ENCODE measurements at regions not wholly inside any gene's neighbourhood (a gene's known extent, or its start where the extent isn't known, plus 50 kb on each side); places are given as distances from the start of the nearest gene placed in this dataset.

DNA sequence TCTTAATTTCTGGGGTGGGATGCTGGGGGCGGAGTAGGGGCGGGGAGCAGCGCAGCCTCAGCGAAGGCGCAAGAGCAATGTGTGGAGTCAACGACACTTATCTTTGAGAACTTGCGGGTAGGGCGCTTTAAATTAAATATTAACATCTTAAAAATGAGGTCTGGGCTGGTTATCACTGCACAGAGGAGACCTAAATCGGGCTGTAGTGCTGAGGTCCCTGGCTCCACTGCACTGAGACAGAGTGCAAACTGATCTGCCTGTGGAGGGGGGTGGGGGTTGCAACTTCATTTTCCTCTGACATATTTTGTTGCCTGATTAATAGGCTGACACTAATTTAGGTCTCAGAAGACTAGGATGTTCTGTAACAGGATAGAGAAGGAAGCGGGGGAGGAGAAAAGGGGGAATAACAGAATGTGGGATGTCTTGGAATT lies 253.0 kb upstream of the FANCL start:
- TF ChIP-seq, protein P1, sequence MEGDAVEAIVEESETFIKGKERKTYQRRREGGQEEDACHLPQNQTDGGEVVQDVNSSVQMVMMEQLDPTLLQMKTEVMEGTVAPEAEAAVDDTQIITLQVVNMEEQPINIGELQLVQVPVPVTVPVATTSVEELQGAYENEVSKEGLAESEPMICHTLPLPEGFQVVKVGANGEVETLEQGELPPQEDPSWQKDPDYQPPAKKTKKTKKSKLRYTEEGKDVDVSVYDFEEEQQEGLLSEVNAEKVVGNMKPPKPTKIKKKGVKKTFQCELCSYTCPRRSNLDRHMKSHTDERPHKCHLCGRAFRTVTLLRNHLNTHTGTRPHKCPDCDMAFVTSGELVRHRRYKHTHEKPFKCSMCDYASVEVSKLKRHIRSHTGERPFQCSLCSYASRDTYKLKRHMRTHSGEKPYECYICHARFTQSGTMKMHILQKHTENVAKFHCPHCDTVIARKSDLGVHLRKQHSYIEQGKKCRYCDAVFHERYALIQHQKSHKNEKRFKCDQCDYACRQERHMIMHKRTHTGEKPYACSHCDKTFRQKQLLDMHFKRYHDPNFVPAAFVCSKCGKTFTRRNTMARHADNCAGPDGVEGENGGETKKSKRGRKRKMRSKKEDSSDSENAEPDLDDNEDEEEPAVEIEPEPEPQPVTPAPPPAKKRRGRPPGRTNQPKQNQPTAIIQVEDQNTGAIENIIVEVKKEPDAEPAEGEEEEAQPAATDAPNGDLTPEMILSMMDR (conservative IDR thresholded peaks at IDR 0.05): no peak
- no peak for TF ChIP-seq EZH2 (IDR thresholded peaks at IDR 0.05; ENCODE audit: low read depth)

All from PC-9 (cell line).